BJ (cell line): ENCODE measurements at regions not wholly inside any gene's neighbourhood (a gene's known extent, or its start where the extent isn't known, plus 50 kb on each side); places are given as distances from the start of the nearest gene placed in this dataset.

Experiments
- CTCF ChIA-PET: fragments of 350-600 bp; formaldehyde crosslinking; extraction: SDS; loops from one replicate; lab custom pipeline; 2021; ENCODE audit warnings: antibody characterized with exemption, inconsistent platforms; lab: Yijun Ruan, JAX
- POLR2A ChIA-PET: fragments of 300-600 bp; sonication (Branson Sonifier 250); formaldehyde crosslinking; extraction: SDS; loops from one replicate; lab custom pipeline; 2021; ENCODE audit warnings: antibody characterized with exemption; lab: Charles Lee
- DNase-seq: peaks from one replicate; pipeline ENCODE4 v3.0.0-alpha.2; 2011; ENCODE audit warnings: low read depth
- H3K27me3 ChIP-seq: 2 replicates; pipeline ENCODE4 v1.6.0; 2011; ENCODE audit warnings: low read length; ENCODE audit not compliant: control insufficient read depth, insufficient read depth
- H3K36me3 ChIP-seq: 2 replicates; pipeline ENCODE4 v1.5.1; 2011; ENCODE audit warnings: low read length; ENCODE audit not compliant: control insufficient read depth, insufficient read depth
- H3K4me3 ChIP-seq: 2 replicates; pipeline ENCODE4 v1.5.1; 2011; ENCODE audit warnings: low read depth, mild to moderate bottlenecking, control low read depth, low read length
- TF ChIP-seq, protein P1 (sequence below): IDR thresholded peaks from 2 replicates; pipeline ENCODE4 v1.5.1; 2011; ENCODE audit warnings: low read depth, mild to moderate bottlenecking, control low read depth, inconsistent platforms, low read length, moderate library complexity; ENCODE audit not compliant: insufficient read depth

DNA sequence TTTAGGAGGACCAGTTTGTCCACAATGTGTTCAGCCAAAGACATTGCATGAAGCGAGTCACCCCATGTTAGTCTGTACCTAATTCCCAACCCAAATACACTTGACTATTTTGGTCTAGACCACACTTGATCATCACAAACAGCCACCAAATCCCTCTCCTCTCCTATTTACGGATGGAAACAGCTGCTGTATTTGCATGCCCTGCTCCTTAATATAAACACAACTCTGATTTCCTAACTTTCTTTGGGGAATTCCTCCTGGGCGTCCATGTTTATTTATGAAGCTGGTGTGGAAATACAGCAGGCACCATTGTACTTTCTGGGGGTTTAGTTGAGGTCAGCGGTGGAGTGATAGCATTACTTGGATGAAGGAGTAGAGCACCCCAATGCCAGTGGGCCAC lies 235.2 kb downstream of the TLE3 start:
- DNase-seq: no peak
- no peak overlapping the region for H3K4me3 ChIP-seq
- H3K27me3 ChIP-seq: peaks cover 3% of the 10 kb centered on the region; the same call in 1 of the 2 replicates
- CTCF ChIA-PET: interaction anchor here (0.6 kb wide), 1 partner anchor 141 kb away, joined by 3 read pairs; no protein-coding TSS in a partner anchor
- no peaks in the 10 kb centered on the region for H3K36me3 ChIP-seq
- TF ChIP-seq, protein P1, sequence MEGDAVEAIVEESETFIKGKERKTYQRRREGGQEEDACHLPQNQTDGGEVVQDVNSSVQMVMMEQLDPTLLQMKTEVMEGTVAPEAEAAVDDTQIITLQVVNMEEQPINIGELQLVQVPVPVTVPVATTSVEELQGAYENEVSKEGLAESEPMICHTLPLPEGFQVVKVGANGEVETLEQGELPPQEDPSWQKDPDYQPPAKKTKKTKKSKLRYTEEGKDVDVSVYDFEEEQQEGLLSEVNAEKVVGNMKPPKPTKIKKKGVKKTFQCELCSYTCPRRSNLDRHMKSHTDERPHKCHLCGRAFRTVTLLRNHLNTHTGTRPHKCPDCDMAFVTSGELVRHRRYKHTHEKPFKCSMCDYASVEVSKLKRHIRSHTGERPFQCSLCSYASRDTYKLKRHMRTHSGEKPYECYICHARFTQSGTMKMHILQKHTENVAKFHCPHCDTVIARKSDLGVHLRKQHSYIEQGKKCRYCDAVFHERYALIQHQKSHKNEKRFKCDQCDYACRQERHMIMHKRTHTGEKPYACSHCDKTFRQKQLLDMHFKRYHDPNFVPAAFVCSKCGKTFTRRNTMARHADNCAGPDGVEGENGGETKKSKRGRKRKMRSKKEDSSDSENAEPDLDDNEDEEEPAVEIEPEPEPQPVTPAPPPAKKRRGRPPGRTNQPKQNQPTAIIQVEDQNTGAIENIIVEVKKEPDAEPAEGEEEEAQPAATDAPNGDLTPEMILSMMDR: no peak
- POLR2A ChIA-PET: no interaction called here

- ChIA-PET POLR2A (no interaction called here), CTCF (interaction anchor here (0.6 kb wide), 1 partner anchor 140 kb away, joined by 3 read pairs; no protein-coding TSS in a partner anchor)
- no peaks in the 10 kb centered on the region for H3K36me3 ChIP-seq
- H3K4me3 ChIP-seq: no peak overlapping the region
- H3K27me3 ChIP-seq: peaks cover 3% of the 10 kb centered on the region; the same call in 1 of the 2 replicates
- TF ChIP-seq, protein P1: no peak
- no peak for DNase-seq
Observed at GRCh38 chr15:69863446-69863845, 234.3 kb downstream of the TLE3 start.

- POLR2A ChIA-PET: no interaction called here
- no peaks in the 10 kb centered on the region for H3K36me3 ChIP-seq
- TF ChIP-seq, protein P1: no peak
- CTCF ChIA-PET: interaction anchor here (0.7 to 0.9 kb wide), 2 partner anchors 10 to 13 kb away, joined by 3 to 4 read pairs; no protein-coding TSS in a partner anchor
- H3K27me3 ChIP-seq: peaks cover 3% of the 10 kb centered on the region; the same call in 1 of the 2 replicates
- DNase-seq: no peak
- H3K4me3 ChIP-seq: no peak overlapping the region
Observed at GRCh38 chr15:69865369-69865768, 232.3 kb downstream of the TLE3 start.

GRCh38 chr15:69868756-69869155 lies 229.0 kb downstream of the TLE3 start:
- H3K36me3 ChIP-seq: no peaks in the 10 kb centered on the region

GRCh38 chr15:69869291-69869690 lies 228.4 kb downstream of the TLE3 start:
- H3K27me3 ChIP-seq: no peaks in the 10 kb centered on the region; the same call in 1 of the 2 replicates
- DNase-seq: no peak
- H3K4me3 ChIP-seq: no peak overlapping the region
- POLR2A ChIA-PET: no interaction called here
- CTCF ChIA-PET: no interaction called here
- TF ChIP-seq, protein P1: no peak
- no peaks in the 10 kb centered on the region for H3K36me3 ChIP-seq

More at GRCh38 chr15:69868756-69869155, 229.0 kb downstream of the TLE3 start:
- CTCF ChIA-PET: no interaction called here
- no peak for DNase-seq
- TF ChIP-seq, protein P1: no peak
- Histone ChIP-seq H3K4me3 (no peak overlapping the region), H3K27me3 (no peaks in the 10 kb centered on the region; the same call in 1 of the 2 replicates)
- POLR2A ChIA-PET: no interaction called here
